Posterior cingulate gyrus (tissue), 11 donors: ENCODE measurements at regions not wholly inside any gene's neighbourhood (a gene's known extent, or its start where the extent isn't known, plus 50 kb on each side); places are given as distances from the start of the nearest gene placed in this dataset.

ENCODE experiments used
- DNase-seq, 10 donors: peaks; one replicate each; pipeline versions ENCODE4 v3.0.0 to v3.0.0-alpha.2; 2020 to 2021; ENCODE audit warnings: mixed read lengths in 3 of 10
- intact Hi-C: fragments of 100-400 bp; cut with DNase I; formaldehyde crosslinking; loops from one replicate; pipeline ENCODE4 v1.15.1; 2023

DNA sequence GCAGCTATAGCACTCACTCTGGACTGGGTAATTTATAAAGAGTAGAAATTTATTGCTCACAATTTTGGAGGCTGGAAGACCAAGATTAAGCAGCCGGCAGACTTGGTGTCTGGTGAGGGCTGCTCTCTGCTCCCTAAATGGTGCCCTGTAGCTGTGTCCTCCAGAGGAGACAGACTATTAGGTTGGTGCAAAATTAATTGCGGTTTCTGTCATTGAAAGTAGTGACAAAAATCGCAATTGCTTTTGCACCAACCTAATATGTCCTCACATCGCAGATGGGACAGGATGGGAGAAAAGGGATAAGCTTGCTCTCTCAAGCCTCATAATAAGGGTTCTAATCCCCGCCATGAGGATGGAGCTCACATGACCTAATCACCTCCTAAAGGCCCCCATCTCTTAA lies 258.1 kb upstream of the VCX3A start:
- intact Hi-C loops = no loop called here
- no peak for DNase-seq

DNA sequence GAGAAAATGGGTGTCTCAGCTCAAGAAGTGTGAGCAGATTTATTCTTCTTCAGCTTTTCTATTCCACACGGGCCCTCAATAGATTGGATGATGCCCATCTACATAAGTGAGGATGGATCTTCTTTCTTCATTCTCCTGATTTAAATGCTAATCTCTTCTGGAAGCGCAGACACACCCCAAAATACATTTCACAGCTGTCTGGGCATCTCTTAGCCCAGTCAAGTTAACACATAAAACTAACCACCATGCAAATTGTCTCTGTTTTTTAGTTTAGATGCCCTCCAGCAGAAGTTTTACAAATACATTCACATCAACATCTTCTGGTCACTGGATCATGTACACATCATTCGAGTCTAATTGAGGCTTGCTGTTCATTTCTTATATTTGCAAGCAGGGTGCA lies 249.0 kb upstream of the VCX3A start:
- DNase-seq = no peak
- intact Hi-C loops = no loop called here

DNA sequence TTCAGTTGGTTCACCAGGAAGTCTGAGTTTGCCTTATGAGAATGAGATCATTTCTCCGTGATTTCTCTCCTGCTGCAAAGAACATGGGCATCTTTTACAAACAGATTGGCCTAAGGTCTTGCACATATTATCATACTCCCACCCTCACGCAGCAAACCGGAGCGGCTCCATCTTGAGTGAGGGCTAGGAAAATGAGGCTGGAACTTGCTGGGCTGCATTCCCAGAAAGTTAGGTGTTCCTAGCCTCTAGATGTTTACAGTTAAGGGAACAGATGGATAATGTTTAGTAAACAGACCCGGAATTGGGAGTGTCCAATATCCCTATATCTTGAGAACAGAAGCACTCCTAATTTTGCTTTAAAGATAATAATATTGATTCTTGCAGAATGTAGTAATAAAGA lies 247.9 kb upstream of the VCX3A start:
- intact Hi-C loops = no loop called here
- DNase-seq = no peak

DNA sequence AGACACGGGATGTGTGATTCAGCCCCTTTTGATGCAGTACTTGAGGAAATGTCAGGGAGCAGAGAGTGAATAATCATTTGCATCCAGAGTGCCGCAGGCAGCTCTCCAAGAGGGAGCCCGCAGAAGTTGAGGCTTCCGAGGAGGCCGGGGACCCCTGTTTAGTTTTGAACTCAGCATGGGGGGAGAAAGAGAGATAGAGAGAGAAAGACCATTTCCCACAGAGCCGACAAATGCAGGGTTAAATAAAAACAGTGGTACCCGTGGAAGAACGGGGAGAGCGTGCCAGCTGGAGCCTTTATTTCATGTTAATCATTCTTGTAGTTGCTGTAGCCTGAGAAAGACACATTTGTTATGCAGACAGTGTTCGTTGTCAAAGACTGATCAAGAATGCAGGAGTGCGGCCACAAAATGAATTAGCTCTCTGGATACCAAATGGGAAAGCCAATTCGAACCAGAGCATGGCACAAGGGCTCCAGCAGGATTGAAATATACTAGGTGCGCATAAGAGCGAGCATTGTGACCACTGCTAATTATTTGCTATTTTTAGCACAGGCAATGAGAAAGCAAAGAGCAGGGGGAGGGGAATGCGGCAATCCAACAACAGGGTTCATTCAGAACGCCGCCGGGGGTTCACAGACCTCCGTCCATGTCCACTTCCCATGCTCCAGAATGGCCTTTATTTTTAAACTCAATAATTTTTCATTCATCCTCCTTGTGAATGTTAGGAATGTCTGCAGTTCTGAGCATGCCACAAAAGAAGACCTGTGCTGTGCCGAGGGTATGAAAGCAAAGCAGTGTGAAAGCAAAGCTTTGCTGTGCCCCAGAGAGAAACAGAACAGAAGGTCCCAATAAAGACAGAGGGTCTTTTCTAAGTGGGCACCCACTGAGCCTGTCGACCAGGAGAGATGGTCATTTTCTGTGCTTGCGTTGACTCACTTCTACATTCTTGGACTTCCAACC lies 243.9 kb upstream of the VCX3A start:
- DNase-seq = peak; percentile 8 to 83 (median 32)
- intact Hi-C loops = no loop called here

DNA sequence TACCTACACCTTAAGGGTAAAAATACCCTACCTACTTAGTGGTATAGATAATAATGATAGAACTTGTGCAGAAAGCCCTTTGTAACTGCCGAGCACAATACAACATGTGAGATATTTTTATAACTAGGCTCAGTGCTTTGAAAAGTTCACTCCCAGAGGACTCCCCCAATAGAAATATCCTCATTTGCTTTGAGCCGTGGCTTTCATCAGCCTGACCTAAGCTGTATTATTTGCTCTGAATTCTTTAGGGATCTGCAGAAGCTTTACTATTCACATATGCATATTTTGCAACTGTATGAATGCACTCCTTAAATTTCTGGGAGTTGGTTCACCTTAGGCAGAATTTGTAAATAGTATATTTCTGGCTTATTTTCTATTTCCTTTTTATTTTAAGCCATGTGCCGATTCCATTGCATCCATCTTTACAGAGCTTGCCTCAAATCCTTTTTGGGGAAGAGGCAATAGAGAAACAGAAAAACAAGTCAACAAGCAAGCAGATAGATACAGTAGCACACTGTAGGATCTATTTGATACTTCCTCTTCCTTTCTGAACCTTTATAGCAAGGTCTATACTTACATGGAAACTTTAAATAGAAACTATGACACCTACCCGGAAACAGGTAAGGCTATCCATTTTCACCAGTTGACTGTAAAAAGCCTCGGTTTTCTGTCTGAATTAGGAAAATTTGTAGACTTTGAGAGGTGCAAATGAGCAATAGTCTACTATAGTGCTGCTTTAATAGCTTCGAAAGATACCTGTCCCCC lies 242.5 kb upstream of the VCX3A start:
- intact Hi-C loops = no loop called here
- DNase-seq = no peak

DNA sequence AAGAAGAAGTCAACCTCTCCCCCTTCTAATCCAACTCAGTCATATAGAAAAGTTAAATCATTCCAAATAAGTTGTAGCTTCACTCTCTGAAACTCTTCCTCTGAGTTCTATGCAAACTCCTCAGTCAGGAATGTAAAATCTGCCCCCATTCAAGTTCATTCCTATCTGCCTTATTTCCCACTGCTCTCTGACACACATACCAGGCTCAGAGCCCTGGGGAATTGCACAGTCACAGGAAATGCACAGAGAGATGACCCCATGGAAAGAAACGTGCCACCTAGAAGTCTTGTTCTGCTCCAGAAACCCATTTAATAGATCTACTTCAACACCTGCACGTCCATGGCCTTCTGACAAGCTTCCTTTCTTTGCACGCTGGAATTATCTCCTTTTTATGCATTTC lies 236.0 kb upstream of the VCX3A start:
- intact Hi-C loops = no loop called here
- no peak for DNase-seq

DNA sequence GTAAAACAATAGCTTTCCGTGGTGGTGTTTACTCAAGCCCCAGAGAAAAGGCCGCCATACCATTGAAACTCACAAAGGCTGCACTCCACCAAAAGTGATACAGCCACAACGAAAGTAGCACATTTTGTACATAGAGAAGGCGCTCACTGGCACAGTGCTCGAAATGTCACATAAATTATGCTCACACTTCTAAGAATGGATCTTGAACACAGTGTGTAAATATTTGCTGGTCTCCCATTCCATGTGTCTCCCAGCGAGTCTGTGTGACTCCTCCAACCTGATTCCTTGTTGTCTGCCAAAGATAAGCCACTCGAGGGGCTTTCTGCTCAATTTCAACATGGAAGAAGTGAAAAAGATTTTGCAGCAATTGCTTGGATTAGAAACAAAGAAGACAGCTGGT lies 234.0 kb upstream of the VCX3A start:
- DNase-seq = no peak
- intact Hi-C loops = no loop called here

DNA sequence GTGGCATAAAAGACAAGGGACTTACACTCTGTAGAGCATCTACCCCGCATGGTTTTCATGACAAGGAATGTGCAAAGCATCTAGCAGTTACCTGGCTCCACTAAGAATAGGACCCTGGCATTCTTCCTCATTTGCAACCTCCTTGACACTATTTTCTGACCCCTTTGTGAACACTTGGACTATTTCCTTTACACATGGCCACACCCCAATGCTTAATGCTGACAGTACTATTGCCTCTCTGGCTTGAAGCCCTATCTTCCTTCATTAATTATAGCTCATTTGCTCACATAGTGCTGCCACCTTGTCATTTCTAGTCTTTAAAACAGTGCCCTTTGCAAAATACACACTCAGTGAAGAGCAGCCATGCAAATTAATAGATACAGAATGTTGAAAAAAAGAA lies 226.3 kb upstream of the VCX3A start:
- intact Hi-C loops = no loop called here
- DNase-seq = no peak

DNA sequence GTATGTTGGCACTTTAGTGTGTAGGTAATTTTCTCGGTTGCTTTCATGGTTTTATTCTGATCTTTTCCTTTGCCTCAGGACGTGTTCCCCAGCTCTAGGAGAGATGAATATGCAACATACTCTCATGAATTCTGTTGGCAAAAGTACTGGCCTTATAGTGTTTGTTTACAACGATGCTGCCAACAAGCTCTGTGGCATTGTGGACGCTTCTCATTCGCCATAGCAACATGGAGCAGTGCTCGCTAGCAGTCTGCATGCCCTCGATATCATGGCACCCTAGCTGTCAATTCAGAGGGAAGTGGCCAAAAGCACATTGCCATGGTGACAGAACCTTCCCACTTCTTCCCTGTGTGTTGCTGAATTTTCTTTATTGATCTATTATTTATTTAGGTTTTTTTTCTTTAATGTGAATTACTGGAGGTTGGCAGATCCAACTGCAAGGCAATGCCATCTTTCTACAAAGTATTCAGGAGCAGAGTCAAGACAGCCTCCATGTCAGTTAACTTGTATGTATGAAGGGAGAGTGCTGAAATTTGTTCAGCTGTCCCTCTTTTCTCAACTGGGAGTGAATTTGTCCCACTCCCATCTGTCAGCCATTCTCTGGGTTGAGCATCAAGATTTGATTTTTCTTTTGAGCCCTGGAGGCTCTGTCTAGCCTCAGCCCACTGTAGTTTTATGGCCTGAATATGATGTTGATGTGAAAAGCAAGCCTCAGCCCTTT lies 224.9 kb upstream of the VCX3A start:
- intact Hi-C loops = no loop called here
- no peak for DNase-seq

DNA sequence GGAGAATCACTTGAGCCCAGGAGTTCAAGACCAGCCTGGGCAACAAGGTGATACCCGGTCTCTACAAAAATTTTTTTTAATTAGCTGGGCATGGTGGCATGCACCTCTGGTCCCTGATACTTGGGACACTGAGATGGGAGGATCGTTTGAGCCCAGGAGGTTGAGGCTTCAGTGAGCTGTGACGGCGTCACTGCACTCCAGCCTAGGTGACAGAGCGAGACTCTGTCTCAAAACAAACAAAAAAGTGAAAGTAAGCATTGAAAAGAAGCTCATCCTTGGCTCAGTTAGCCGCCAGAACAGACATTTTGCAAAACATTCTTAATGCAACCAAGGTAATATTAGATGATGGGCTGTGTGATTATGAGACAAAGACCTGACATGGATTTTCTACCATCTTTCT lies 223.3 kb upstream of the VCX3A start:
- no peak for DNase-seq
- intact Hi-C loops = no loop called here

DNA sequence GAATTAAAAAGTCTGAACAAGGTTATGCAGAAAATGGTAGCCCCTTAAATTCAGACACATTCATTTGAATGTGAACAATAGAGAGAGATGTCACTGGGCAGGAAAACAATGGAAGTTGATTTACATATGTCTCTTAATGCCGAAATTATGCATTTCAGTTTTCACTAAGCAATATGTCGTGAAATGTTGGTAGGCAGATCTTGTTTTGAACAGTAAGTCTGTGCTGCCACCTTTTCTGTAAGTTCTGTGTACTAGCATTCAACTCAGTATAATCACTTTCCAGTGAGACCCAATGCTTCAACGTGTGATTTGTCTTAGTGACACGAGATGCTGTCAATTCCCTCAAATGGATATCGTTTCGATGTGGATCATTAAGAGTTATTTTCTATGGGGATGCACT lies 222.7 kb upstream of the VCX3A start:
- intact Hi-C loops = no loop called here
- DNase-seq = no peak

DNA sequence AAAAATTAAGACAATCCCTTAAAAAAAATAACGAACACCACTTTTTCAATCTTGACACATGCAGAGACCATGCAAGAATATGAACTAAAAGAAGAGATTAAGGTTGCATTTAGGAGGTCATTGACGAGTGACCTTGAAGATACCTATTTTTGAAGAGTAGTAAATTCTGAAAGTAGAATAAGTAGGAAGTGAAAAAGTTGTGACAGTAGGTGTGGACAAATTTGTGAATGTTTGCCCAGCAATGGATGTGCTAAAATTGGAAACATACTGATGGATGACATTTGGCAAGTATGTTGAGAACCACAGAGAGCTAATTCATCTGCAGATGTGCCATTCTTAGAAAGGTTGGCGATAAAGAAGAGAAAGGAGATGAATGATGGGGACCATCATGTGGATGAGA lies 213.7 kb upstream of the VCX3A start:
- DNase-seq = no peak

DNA sequence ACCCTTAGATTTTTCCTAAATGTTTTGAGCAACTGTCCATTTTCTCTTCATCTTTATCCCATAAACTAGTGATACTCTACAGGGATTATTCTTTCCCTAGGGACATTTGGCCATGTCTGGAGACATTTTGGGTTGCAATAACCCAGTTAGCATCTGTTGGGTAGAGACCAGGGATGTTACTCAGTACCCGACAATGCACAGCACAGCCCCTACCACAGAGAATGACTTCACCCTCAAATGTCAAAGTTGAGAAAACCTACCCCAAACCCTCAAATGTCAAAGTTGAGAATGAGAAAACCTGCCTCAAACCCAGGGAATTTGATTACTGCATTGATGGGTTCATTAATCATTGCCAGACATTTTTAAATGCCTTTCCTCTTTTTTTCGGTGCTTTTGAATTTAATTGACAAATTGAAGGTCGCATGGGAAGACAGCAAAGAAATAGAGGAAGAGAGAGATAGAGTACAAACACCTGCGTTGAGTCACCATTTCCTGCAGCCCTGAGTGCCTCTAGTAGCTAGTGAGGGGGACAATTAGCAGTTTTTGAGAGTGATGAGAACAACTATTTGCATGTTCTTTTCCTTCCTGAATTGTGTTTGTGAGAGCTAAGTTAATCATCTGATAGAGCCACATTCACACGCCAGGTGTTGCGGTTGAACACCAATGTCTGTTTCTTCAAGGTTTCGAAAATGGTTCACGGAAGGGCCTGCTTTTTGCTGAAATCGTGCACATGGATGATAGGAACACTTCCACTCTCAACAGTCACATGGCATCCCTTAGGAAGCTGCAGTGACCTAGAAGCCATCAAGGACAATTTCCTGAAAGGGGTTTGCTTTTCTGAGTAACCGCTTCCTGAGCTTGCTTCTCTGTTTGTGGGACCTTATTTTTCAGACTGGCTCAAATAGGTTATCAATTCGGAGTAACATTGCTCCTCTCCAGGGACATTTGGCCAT lies 203.9 kb upstream of the VCX3A start:
- intact Hi-C loops = no loop called here
- no peak for DNase-seq

More for the DNA sequence above, 213.7 kb upstream of the VCX3A start:
- intact Hi-C loops = no loop called here

DNA sequence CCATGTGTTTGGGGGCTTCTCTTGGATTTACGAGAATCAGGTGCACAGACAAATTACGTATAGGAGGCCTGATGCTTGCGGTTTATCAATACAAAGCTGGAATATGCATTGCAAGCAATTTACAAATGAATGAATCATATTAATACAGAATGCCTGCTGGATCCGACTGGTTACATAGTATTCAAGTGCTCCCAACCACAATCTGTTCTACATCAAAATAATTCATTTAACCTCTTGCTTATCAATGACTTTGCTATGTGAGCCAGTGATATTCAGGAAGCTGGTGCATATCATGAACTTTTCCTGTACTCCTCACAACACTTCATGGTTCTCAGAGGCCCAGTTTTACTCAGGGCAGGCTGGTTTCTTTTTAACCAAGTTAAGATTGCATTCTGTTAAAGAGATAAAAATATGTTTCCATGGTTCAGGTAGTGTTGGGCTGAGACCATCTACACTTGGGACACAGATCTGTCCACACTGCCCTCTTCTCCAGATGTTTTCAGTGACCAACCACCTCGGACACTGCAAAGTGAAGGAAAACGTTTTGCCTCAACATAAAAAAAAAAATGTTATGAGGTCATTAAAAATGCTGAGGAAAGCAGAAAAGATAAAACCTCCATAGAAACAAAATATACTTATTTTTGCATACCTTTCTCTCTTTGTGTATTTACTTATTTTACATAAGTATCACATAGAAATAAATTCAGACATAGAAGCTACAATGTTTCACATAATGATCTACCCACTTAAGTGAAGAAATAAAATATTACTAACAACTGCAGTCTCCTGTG lies 200.1 kb upstream of the VCX3A start:
- no peak for DNase-seq
- intact Hi-C loops = no loop called here

DNA sequence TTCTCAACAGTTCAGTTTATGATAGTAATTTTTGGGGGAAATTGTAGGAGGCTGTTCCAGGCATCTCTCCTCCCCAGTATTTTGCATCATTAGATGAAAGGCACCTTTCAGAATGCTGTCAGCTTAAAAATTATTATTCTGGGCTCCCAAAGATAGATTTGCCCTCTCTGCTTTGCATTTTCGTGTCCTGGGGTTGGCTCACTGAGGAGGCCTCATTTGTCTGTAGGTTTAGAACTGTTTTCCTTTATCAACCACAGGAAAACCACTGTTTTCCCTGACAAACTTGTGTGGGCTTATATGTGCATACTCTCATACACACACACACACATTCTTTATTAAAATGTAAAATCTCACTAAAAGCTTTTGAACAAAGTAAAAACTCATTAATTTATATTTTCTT lies 197.2 kb upstream of the VCX3A start:
- intact Hi-C loops = no loop called here
- DNase-seq = no peak

DNA sequence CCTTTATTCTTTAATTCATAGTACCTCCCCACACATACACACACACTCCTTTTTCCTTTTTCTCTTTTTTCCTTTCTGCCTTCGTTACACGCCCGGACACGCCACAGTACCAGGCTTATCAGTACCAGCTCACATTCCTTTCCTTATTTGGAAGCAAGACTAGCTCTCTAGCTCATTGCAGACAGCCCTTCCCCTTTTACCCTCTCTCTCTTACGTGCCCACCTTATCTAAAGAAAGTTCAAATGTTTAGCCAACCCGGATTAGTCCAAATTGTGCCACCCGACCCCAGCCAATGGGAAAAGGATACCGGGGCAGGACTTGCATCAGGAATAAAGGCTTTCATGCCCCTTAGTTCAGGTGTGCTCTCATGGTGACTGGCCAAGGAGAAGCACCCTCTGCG lies 194.7 kb upstream of the VCX3A start:
- DNase-seq = no peak
- intact Hi-C loops = no loop called here

DNA sequence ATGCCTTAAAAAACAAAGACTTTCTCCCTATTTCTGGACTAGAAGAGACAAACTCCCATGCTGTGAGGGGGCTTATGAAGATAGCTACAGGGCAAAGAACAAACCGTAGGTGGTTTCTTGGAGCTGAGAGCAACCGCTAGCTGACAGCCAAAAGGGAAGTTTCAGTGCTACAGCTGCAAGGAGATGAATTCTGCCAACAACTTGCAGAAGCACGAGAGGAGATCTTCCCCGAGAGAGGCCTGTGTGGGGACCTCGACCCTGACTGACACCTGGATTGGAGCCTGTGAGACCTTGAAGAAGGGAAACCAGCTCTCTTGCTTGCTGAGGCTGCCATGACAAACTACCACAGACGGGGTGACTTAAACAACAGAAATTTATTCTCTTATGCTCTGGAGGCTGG lies 183.8 kb upstream of the VCX3A start:
- DNase-seq = no peak
- intact Hi-C loops = loop anchor here (10.0 kb wide), 1 partner anchor 256 kb away; no protein-coding TSS in a partner anchor

DNA sequence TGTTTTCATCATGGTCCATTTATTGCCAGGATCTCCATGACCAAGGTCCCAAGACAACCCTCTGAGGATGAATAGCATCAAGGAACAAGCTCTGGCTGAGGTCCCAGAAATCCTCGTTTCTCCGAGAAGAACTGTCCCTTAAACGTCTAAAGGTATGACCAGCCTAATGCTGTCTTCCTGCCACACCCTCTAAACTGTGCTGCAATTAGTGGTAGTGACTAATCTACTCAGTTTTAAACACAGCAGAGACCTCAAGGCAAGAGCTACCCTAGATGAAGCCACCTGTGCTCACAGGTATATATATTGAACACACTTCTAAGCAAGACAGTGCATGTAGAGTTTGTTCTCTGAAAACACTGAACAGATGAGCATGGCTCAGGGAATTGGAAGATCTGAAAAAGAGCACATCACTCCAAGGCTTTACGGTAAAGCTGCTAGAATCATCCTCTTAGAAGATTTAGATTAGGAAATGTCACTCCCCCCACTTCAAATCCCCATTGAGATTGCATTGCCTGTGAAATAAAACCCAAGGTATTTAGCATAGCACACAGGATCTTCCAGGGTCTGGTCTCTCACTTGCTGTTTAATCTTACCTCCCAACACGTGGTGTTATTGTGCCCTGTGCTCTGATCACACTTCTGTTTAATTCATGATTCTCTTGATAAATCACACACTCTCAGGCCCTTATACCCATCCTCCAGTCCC lies 173.9 kb upstream of the VCX3A start:
- no peak for DNase-seq
- intact Hi-C loops = no loop called here

DNA sequence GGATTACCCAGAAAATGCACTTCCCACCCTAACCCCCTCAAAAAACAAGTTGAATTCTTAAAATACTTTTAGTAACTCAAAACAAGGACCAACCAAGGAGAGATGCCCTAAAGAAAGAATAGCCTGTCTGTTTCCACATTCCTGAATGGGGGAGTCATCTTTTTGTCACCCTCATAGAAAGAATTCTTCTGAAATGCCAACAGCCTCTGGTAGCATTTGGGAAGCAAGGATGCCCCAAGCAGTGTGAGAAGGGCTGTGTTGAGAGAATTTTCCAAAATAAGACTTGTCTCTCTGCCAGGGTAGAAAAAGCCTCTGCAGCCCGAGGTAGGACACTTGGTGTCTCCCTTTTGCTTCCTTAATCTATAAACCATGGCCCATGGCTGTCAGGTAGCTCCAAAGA lies 173.1 kb upstream of the VCX3A start:
- intact Hi-C loops = no loop called here
- DNase-seq = no peak
